Esophagus muscularis mucosa (tissue), 3 donors: ENCODE measurements at regions not wholly inside any gene's neighbourhood (a gene's known extent, or its start where the extent isn't known, plus 50 kb on each side); places are given as distances from the start of the nearest gene placed in this dataset.

ENCODE experiments used
- small RNA-seq, 3 donors: library from RNA; depleted of rRNA; stranded (forward); fragments of <200 nt; gene quantifications; one replicate each; pipeline ENCODE3, GENCODE V24; 2016

Small RNA genes in the stretch of these regions (small RNA-seq; reads per million reads assigned to genes)
- gene AC013410.2, result 0 reads per million in 3 donors
